H1 (cell line): ENCODE measurements at regions not wholly inside any gene's neighbourhood (a gene's known extent, or its start where the extent isn't known, plus 50 kb on each side); places are given as distances from the start of the nearest gene placed in this dataset.

ENCODE experiments used
- ASH2L ChIP-seq: fragments of 200-600, 300-600 bp; sonication (generic); IDR thresholded peaks from one replicate; pipeline ENCODE4 v1.7.1; 2017; ENCODE audit warnings: low read length
- CHD7 ChIP-seq: fragments of 300-600 bp; sonication (generic); IDR thresholded peaks from 2 replicates; pipeline ENCODE4 v1.7.1; 2012; ENCODE audit warnings: low read length, moderate library complexity, mild to moderate bottlenecking, inconsistent platforms; ENCODE audit not compliant: insufficient replicate concordance
- CTCF ChIP-seq, 3 experiments: IDR thresholded peaks; 1 replicate in 2 of 3; 2 replicates in 1 of 3; pipeline versions ENCODE4 v1.5.1 to v1.6.1; 2011; ENCODE audit warnings: low read length in 3 of 3, mild to moderate bottlenecking in 3 of 3, inconsistent platforms in 2 of 3, low read depth in 1 of 3, moderate library complexity in 1 of 3; ENCODE audit not compliant: insufficient read depth in 1 of 3; ENCODE audit errors: control extremely low read depth in 1 of 3
- POU5F1 ChIP-seq: IDR thresholded peaks from 2 replicates; pipeline ENCODE4 v1.6.1; 2011; ENCODE audit warnings: low read depth, mild to moderate bottlenecking, low read length, moderate library complexity

GRCh38 chr18:70411307-70411706 lies 122.5 kb downstream of the SOCS6 start (continued):
- TF ChIP-seq CHD7: no peak
- TF ChIP-seq ASH2L: no peak
- no peak for TF ChIP-seq POU5F1
- TF ChIP-seq CTCF (IDR thresholded peaks at IDR 0.05; ENCODE audit: control extremely low read depth in 1 of 3, insufficient read depth in 1 of 3, low read depth in 1 of 3, low read length in 3 of 3): no peak
- TF ChIP-seq, all 59 proteins: peak for 0
